ENCODE measurements at regions not wholly inside any gene's neighbourhood (a gene's known extent, or its start where the extent isn't known, plus 50 kb on each side); places are given as distances from the start of the nearest gene placed in this dataset.

DNA sequence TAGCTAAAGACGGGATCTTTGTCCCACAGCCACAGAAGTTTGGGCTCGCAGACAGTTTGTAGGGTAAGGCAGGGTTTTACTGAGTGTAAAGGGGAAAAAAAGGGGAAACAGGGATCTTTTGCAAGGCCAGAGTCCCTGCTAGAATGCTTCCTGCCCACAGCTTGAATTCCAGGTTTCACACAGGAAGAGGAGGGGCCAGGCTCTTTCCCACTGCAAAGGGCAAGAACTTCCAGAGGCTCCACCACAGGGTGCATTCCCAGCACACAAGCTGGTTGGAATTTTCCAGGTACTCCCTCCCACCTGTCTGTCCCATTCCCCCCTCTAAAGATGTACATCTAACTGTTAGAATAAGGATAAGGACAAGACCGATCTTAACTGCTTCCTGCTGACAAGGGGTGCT is 1126.9 kb downstream of the KCNT2 start (continued):
- TF ChIP-seq CEBPZ (IDR thresholded peaks at IDR 0.05; ENCODE audit: borderline replicate concordance, low read depth, low read length) (no peak), FOXJ3 (CRISPR knock-in tag; IDR thresholded peaks at IDR 0.05) (no peak), ZNF696 (CRISPR knock-in tag; conservative IDR thresholded peaks at IDR 0.05) (no peak), ZEB2 (IDR thresholded peaks at IDR 0.05) (no peak)

DNA sequence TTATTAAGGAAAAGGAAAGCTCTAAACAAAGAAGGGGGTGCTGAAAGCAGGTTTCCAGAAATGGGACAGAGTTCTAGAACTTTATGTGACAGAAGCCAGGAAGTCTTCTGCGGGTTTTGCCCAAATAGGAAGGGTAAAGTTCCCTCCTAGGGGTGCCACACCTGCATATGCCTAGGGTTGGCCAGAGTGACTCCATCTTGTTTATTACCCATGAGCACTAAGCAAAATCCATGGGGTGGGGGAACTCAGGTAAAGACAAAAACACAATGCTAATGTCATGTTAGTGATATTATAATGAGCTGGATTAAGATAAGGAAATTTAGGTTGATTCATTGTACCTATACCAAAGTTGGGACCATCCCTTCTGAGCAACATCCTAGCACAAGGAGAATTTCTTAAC is 1132.7 kb downstream of the KCNT2 start:
- no peak overlapping the region for H3K4me2 ChIP-seq (ENCODE audit: insufficient read depth, low read length)
- BruUV-seq (replicated peaks) = no TSS peak
- no peak for FAIRE-seq
- in situ Hi-C loops (cut with MboI) (no loop called here), intact Hi-C loops (cut with micrococcal nuclease) (no loop called here)
- no peak overlapping the region for H3K27ac ChIP-seq (ENCODE audit: extremely low read depth, low read depth, low read length)
- no peaks in the 10 kb centered on the region for H3K9me1 ChIP-seq (ENCODE audit: control insufficient read depth, insufficient read depth, low read length)
- H4K20me1 ChIP-seq (replicated peaks; ENCODE audit: control insufficient read depth, insufficient read depth, low read length) = no peaks in the 10 kb centered on the region
- no peaks in the 10 kb centered on the region; the same call in 1 of the 2 replicates for H3K9me3 ChIP-seq (replicated peaks; ENCODE audit: control insufficient read depth, insufficient read depth, low read depth, low read length)
- CTCF ChIA-PET (ENCODE audit: low intra/inter-chr PET ratio) = no interaction called here
- no peak overlapping the region for H3K4me3 ChIP-seq
- no peaks in the 10 kb centered on the region for H3K36me3 ChIP-seq (ENCODE audit: control insufficient read depth, insufficient read depth, low read length)
- peak; percentile 62; the same call in 1 of the 2 replicates for TF ChIP-seq DMBX1 (CRISPR knock-in tag; IDR thresholded peaks at IDR 0.05; ENCODE audit: borderline replicate concordance)
- no peak for TF ChIP-seq ESRRB (CRISPR knock-in tag; IDR thresholded peaks at IDR 0.05; ENCODE audit: borderline replicate concordance)
- ATAC-seq = no peak
- WGBS (ENCODE audit: insufficient coverage, low coverage, missing lambda C conversion rate) = 0% methylated on average over 1 of the region's 1 CpG
- no peak for DNase-seq (ENCODE audit: extremely low read depth in 1 of 4, low spot score in 3 of 4)
- H3K9ac ChIP-seq (ENCODE audit: insufficient read depth in 1 of 2, low read depth in 2 of 2, low read length in 2 of 2) = no peak overlapping the region
- no peaks in the 10 kb centered on the region for H3K79me2 ChIP-seq (ENCODE audit: control insufficient read depth, insufficient read depth, low read length)
- H3K27me3 ChIP-seq (ENCODE audit: control insufficient read depth in 2 of 2, insufficient read depth in 2 of 2, low read length in 2 of 2) = no peaks in the 10 kb centered on the region
- POLR2A ChIA-PET = no interaction called here
- H2AFZ ChIP-seq (ENCODE audit: low read depth, low read length) = no peak overlapping the region
- H3K4me1 ChIP-seq (replicated peaks in 1 of 2; ENCODE audit: control insufficient read depth in 2 of 2, insufficient read depth in 2 of 2, low read length in 2 of 2) = no peaks in the 10 kb centered on the region

Measured in K562 (cell line).